HepG2 (cell line): ENCODE measurements at regions not wholly inside any gene's neighbourhood (a gene's known extent, or its start where the extent isn't known, plus 50 kb on each side); places are given as distances from the start of the nearest gene placed in this dataset.

Experiments
- ATAC-seq: fragments of 200-7000 bp; cut with Tn5 transposase; 3 replicates; pipeline ENCODE4 v1.9.1; 2020; ENCODE audit warnings: mild to moderate bottlenecking, moderate library complexity
- BruUV-seq: library from RNA; stranded (reverse); fragments of 400-500 nt; replicated peaks from 2 replicates; lab custom pipeline; 2021; lab: Mats Ljungman, UMichigan
- CTCF ChIA-PET: fragments of 300-600 bp; formaldehyde crosslinking; extraction: SDS; loops from one replicate; lab custom pipeline; 2021; ENCODE audit warnings: low total read pairs, inconsistent platforms, low intra/inter-chr PET ratio; lab: Yijun Ruan, JAX
- POLR2A ChIA-PET: fragments of 350-600 bp; sonication (Branson Sonifier 250); formaldehyde crosslinking; loops from one replicate; lab custom pipeline; 2020; ENCODE audit warnings: antibody characterized with exemption, inconsistent platforms; lab: Yijun Ruan, JAX
- DNase-seq: peaks from one replicate; pipeline ENCODE4 v3.0.0-alpha.2; 2015; ENCODE audit warnings: low spot score
- FAIRE-seq: peaks from 3 replicates; lab custom pipeline; 2011; peaks lifted over from hg19 to GRCh38; lab: Jason Lieb, UNC
- H2AFZ ChIP-seq: one replicate; pipeline ENCODE4 v1.6.1; 2011; ENCODE audit warnings: low read length, inconsistent platforms
- H3K27ac ChIP-seq: fragments of 300-600 bp; 3 replicates; pipeline ENCODE4 v1.8.0; 2011; ENCODE audit warnings: mixed run types, mild to moderate bottlenecking, mixed read lengths, low read length, inconsistent platforms; ENCODE audit not compliant: insufficient read depth; ENCODE audit errors: extremely low read length
- H3K27me3 ChIP-seq, 2 experiments: fragments of 200-600 bp in 1 of 2; 2 replicates in 1 of 2; 3 replicates in 1 of 2; pipeline versions ENCODE4 v1.6.0 to v1.8.0; 2011; ENCODE audit warnings: low read length in 2 of 2, mild to moderate bottlenecking in 2 of 2, moderate library complexity in 2 of 2, inconsistent platforms in 1 of 2; ENCODE audit not compliant: insufficient read depth in 2 of 2, control insufficient read depth in 1 of 2
- H3K36me3 ChIP-seq, 2 experiments: fragments of 200-600 bp in 1 of 2; replicated peaks in 1 of 2; 2 replicates in 1 of 2; 3 replicates in 1 of 2; pipeline versions ENCODE4 v1.5.1 to v1.8.0; 2011; ENCODE audit warnings: low read length in 2 of 2, inconsistent platforms in 1 of 2; ENCODE audit not compliant: insufficient read depth in 2 of 2, control insufficient read depth in 1 of 2
- H3K4me1 ChIP-seq: 2 replicates; pipeline ENCODE4 v1.5.1; 2012; ENCODE audit warnings: low read length, inconsistent platforms; ENCODE audit not compliant: insufficient read depth
- H3K4me2 ChIP-seq: 2 replicates; pipeline ENCODE4 v1.6.0; 2011; ENCODE audit warnings: low read depth, low read length, inconsistent platforms
- H3K4me3 ChIP-seq, 3 experiments: fragments of 200-600 bp in 1 of 3; sonication (generic), shearing (Covaris generic) in 1 of 3; replicated peaks in 1 of 3; 2 replicates each; pipeline ENCODE4 v1.5.1; 2011 to 2016; ENCODE audit warnings: low read length in 3 of 3, inconsistent platforms in 2 of 3, low read depth in 2 of 3, mild to moderate bottlenecking in 2 of 3, control low read depth in 1 of 3, mixed read lengths in 1 of 3; ENCODE audit not compliant: insufficient read depth in 1 of 3
- H3K79me2 ChIP-seq: one replicate; pipeline ENCODE4 v1.6.1; 2011; ENCODE audit warnings: low read length, inconsistent platforms; ENCODE audit not compliant: insufficient read depth
- H3K9ac ChIP-seq: 2 replicates; pipeline ENCODE4 v1.6.0; 2011; ENCODE audit warnings: mild to moderate bottlenecking, low read depth, low read length, inconsistent platforms; ENCODE audit not compliant: insufficient read depth
- H3K9me3 ChIP-seq: 2 replicates; pipeline ENCODE4 v1.5.1; 2012; ENCODE audit warnings: mild to moderate bottlenecking, low read length
- H4K20me1 ChIP-seq: 2 replicates; pipeline ENCODE4 v1.6.0; 2011; ENCODE audit warnings: inconsistent platforms, mild to moderate bottlenecking, low read length, moderate library complexity; ENCODE audit not compliant: insufficient read depth
- NPAS2 ChIP-seq: sonication (generic); formaldehyde crosslinking; IDR thresholded peaks from 2 replicates; pipeline ENCODE4 v1.8.0; 2022; ENCODE audit warnings: mild to moderate bottlenecking, missing genetic modification reagents, borderline replicate concordance
- SALL2 ChIP-seq: sonication (generic); formaldehyde crosslinking; IDR thresholded peaks from 2 replicates; pipeline ENCODE4 v1.8.1; 2023; ENCODE audit warnings: mild to moderate bottlenecking, missing genetic modification reagents, inconsistent platforms
- ZBTB20 ChIP-seq: sonication (generic); formaldehyde crosslinking; IDR thresholded peaks from 2 replicates; pipeline ENCODE4 v1.8.1; 2023; ENCODE audit warnings: missing genetic modification reagents, low read depth, mild to moderate bottlenecking, borderline replicate concordance
- ZIK1 ChIP-seq: sonication (generic); formaldehyde crosslinking; IDR thresholded peaks from 2 replicates; pipeline ENCODE4 v1.5.0; 2020; ENCODE audit warnings: mild to moderate bottlenecking, low read depth, missing genetic modification reagents, borderline replicate concordance
- ZMYM4 ChIP-seq: sonication (generic); formaldehyde crosslinking; IDR thresholded peaks from 2 replicates; pipeline ENCODE4 v1.8.1; 2023; ENCODE audit warnings: mild to moderate bottlenecking, missing genetic modification reagents
- ZNF12 ChIP-seq: sonication (generic); formaldehyde crosslinking; IDR thresholded peaks from 2 replicates; pipeline ENCODE4 v1.5.0; 2020; ENCODE audit warnings: missing genetic modification reagents
- ZNF205 ChIP-seq: IDR thresholded peaks from 2 replicates; pipeline ENCODE4 v1.6.1; 2018; ENCODE audit warnings: missing biosample characterization, missing genetic modification reagents
- ZNF207 ChIP-seq: fragments of 450-650 bp; IDR thresholded peaks from 2 replicates; pipeline ENCODE4 v1.6.1; 2016; ENCODE audit warnings: antibody characterized with exemption, borderline replicate concordance
- ZNF784 ChIP-seq: sonication (generic); formaldehyde crosslinking; IDR thresholded peaks from 2 replicates; pipeline ENCODE4 v1.5.1; 2020; ENCODE audit warnings: missing genetic modification reagents, mild to moderate bottlenecking, borderline replicate concordance
- WGBS: methylation state at CpG from one replicate; pipeline ENCODE4 v1.1.6; 2017; ENCODE audit warnings: low lambda C conversion rate; 5-methylcytosine and 5-hydroxymethylcytosine counted together
- in situ Hi-C: cut with HindIII; loops from 2 replicates; pipeline ENCODE4 v1.10.0; 2017; ENCODE audit warnings: low pct_unique_long_range_greater_than_20kb; ENCODE audit not compliant: extremely low pct_ligation_motif_present
- intact Hi-C: fragments of 100-400 bp; cut with micrococcal nuclease; formaldehyde crosslinking; loops from one replicate; pipeline ENCODE4 v1.10.0; 2022; ENCODE audit not compliant: unreplicated experiment
- TF ChIP-seq, protein P1 (sequence below): IDR thresholded peaks from 2 replicates; pipeline ENCODE4 v1.6.1; 2016; ENCODE audit warnings: missing biosample characterization, missing genetic modification reagents, low read depth

DNA sequence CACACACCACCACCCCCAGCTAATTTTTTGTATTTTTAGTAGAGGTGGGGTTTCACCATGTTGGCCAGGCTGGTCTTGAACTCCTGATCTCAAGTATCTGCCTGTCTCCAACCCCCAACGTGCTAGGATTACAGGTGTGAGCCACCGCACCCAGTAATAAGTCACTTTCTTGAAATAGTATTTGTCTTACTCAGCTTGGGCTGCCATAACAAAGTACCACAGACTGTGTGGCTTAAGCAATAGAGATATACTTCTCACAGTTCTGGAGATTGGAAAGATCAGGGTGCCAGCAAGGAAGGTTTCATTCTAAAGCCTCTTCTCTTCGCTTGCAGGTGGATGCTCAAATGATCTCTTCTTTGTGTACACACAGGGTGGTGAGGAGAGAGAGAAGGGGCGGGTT, 99.8 kb downstream of the ARRDC3 start:
- POLR2A ChIA-PET, result no interaction called here
- in situ Hi-C loops (no loop called here), intact Hi-C loops (no loop called here)

DNA sequence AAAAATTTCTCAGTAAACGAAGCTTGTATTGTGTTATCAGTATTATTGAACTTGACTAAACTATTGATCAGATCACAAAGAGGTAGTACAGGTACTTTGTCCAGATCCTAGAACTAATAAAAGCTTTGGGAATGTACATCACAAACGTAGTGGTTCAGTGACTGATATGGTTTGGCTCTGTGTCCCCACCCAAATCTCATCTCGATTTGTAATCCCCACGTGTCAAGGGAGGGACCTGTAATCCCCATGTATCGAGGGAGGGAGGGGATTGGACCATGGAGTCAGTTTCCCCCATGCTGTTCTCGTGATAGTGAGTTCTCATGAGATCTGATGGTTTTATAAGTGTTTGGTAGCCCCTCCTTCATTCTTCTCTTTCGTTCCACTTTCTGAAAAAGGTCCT, 100.9 kb downstream of the ARRDC3 start:
- POLR2A ChIA-PET, result no interaction called here
- no peak for TF ChIP-seq ZNF784 (CRISPR knock-in tag)
- TF ChIP-seq ZIK1, result no peak
- TF ChIP-seq SALL2 (CRISPR knock-in tag), result no peak
- TF ChIP-seq ZNF207, result no peak
- TF ChIP-seq NPAS2, result no peak
- no peak for TF ChIP-seq ZMYM4 (CRISPR knock-in tag)
- TF ChIP-seq ZNF205 (CRISPR knock-in tag), result no peak
- no peak for TF ChIP-seq ZBTB20 (CRISPR knock-in tag)
- ATAC-seq, result no peak

More for the DNA sequence above, 99.8 kb downstream of the ARRDC3 start:
- no peak for ATAC-seq
- no peak for FAIRE-seq
- Histone ChIP-seq H4K20me1 (no peaks in the 10 kb centered on the region), H3K79me2 (no peaks in the 10 kb centered on the region), H3K27ac (no peak overlapping the region), H2AFZ (no peak overlapping the region), H3K4me3 (no peak overlapping the region), H3K9ac (no peak overlapping the region), H3K4me2 (no peak overlapping the region), H3K27me3 (no peaks in the 10 kb centered on the region), H3K9me3 (peaks cover 7% of the 10 kb centered on the region; the same call in 1 of the 2 replicates), H3K4me1 (peaks cover 22% of the 10 kb centered on the region), H3K36me3 (no peaks in the 10 kb centered on the region)
- no TSS peak for BruUV-seq
- CTCF ChIA-PET, result no interaction called here
- no peak for DNase-seq
- 35% methylated on average over 4 of the region's 4 CpGs for WGBS
- TF ChIP-seq, protein P1, sequence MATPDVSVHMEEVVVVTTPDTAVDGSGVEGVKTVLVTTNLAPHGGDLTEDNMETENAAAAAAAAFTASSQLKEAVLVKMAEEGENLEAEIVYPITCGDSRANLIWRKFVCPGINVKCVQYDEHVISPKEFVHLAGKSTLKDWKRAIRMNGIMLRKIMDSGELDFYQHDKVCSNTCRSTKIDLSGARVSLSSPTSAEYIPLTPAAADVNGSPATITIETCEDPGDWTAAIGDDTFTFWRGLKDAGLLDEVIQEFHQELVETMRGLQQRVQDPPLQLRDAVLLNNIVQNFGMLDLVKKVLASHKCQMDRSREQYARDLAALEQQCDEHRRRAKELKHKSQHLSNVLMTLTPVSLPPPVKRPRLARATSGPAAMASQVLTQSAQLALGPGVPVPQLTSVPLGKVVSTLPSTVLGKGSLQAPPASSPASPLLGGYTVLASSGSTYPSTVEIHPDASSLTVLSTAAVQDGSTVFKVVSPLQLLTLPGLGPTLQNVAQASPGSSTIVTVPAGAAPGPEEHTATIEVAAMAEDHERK, result no peak
- TF ChIP-seq ZNF12 (CRISPR knock-in tag), result no peak

More for the DNA sequence above, 100.9 kb downstream of the ARRDC3 start:
- CTCF ChIA-PET, result no interaction called here
- FAIRE-seq, result no peak
- Histone ChIP-seq H3K4me3 (no peak overlapping the region), H3K79me2 (no peaks in the 10 kb centered on the region), H3K4me1 (peaks cover 31% of the 10 kb centered on the region), H2AFZ (no peak overlapping the region), H3K4me2 (no peak overlapping the region), H4K20me1 (no peaks in the 10 kb centered on the region), H3K36me3 (no peaks in the 10 kb centered on the region), H3K27ac (no peak overlapping the region), H3K9ac (no peak overlapping the region), H3K9me3 (peaks cover 7% of the 10 kb centered on the region; the same call in 1 of the 2 replicates), H3K27me3 (no peaks in the 10 kb centered on the region)
- BruUV-seq, result no TSS peak
- DNase-seq, result no peak
- 41% methylated on average over 7 of the region's 7 CpGs for WGBS
- intact Hi-C loops (no loop called here), in situ Hi-C loops (no loop called here)
